Keratinocyte (primary cell): ENCODE measurements at regions not wholly inside any gene's neighbourhood (a gene's known extent, or its start where the extent isn't known, plus 50 kb on each side); places are given as distances from the start of the nearest gene placed in this dataset.

Source experiments
- DNase-seq: peaks from one replicate; pipeline ENCODE4 v3.0.0-alpha.2; 2011; ENCODE audit warnings: low read depth, missing footprints, low spot score
- FAIRE-seq: peaks from 2 replicates; lab custom pipeline; 2011; peaks lifted over from hg19 to GRCh38; lab: Jason Lieb, UNC
- H2AFZ ChIP-seq: 2 replicates; pipeline ENCODE4 v1.6.0; 2012; ENCODE audit warnings: low read length, control low read depth, inconsistent platforms; ENCODE audit not compliant: control insufficient read depth
- H3K27ac ChIP-seq: 2 replicates; pipeline ENCODE4 v1.5.1; 2011; ENCODE audit warnings: low read length; ENCODE audit not compliant: control insufficient read depth, insufficient read depth
- H3K27me3 ChIP-seq: 3 replicates; pipeline ENCODE4 v1.6.0; 2011; ENCODE audit warnings: low read length; ENCODE audit not compliant: control insufficient read depth, insufficient read depth; ENCODE audit errors: extremely low read depth
- H3K36me3 ChIP-seq, 2 experiments: 2 replicates in 1 of 2; 3 replicates in 1 of 2; pipeline ENCODE4 v1.5.1; 2011; ENCODE audit warnings: low read length in 2 of 2, mild to moderate bottlenecking in 1 of 2; ENCODE audit not compliant: control insufficient read depth in 2 of 2, insufficient read depth in 2 of 2; ENCODE audit errors: extremely low read depth in 1 of 2
- H3K4me1 ChIP-seq: 3 replicates; pipeline ENCODE4 v1.5.1; 2011; ENCODE audit warnings: low read length; ENCODE audit not compliant: control insufficient read depth, insufficient read depth; ENCODE audit errors: extremely low read depth
- H3K4me2 ChIP-seq: 3 replicates; pipeline ENCODE4 v1.6.0; 2011; ENCODE audit warnings: low read depth, low read length; ENCODE audit not compliant: control insufficient read depth, insufficient read depth; ENCODE audit errors: extremely low read depth
- H3K4me3 ChIP-seq, 3 experiments: fragments of 200-600 bp in 1 of 3; sonication (generic) in 1 of 3; 2 replicates in 2 of 3; 3 replicates in 1 of 3; pipeline ENCODE4 v1.5.1; 2011 to 2016; ENCODE audit warnings: low read length in 3 of 3, mild to moderate bottlenecking in 3 of 3, control low read depth in 2 of 3, inconsistent platforms in 1 of 3, low read depth in 1 of 3, mixed read lengths in 1 of 3, mixed run types in 1 of 3, moderate library complexity in 1 of 3; ENCODE audit not compliant: control insufficient read depth in 2 of 3, insufficient read depth in 2 of 3; ENCODE audit errors: extremely low read depth in 1 of 3
- H3K79me2 ChIP-seq: 2 replicates; pipeline ENCODE4 v1.6.0; 2012; ENCODE audit warnings: low read length; ENCODE audit not compliant: control insufficient read depth, insufficient read depth
- H3K9ac ChIP-seq: 3 replicates; pipeline ENCODE4 v1.6.0; 2011; ENCODE audit warnings: low read length; ENCODE audit not compliant: control insufficient read depth, insufficient read depth; ENCODE audit errors: extremely low read depth
- H3K9me1 ChIP-seq: 3 replicates; pipeline ENCODE4 v1.6.0; 2011; ENCODE audit warnings: low read length; ENCODE audit not compliant: control insufficient read depth, insufficient read depth; ENCODE audit errors: extremely low read depth
- H3K9me3 ChIP-seq: 2 replicates; pipeline ENCODE4 v1.5.1; 2012; ENCODE audit warnings: low read depth, low read length; ENCODE audit not compliant: control insufficient read depth
- H4K20me1 ChIP-seq: 3 replicates; pipeline ENCODE4 v1.6.0; 2011; ENCODE audit warnings: low read length; ENCODE audit not compliant: control insufficient read depth, insufficient read depth; ENCODE audit errors: extremely low read depth
- EZH2 ChIP-seq: IDR thresholded peaks from one replicate; pipeline ENCODE4 v1.6.1; 2012; ENCODE audit warnings: inconsistent platforms, mild to moderate bottlenecking, low read length, moderate library complexity
- dilution Hi-C: fragments of 300-500 bp; cut with MboI; formaldehyde crosslinking; loops from one replicate; pipeline ENCODE4 v1.7.0; 2020; ENCODE audit warnings: low sequenced_read_pairs; ENCODE audit not compliant: extremely low pct_ligation_motif_present
- TF ChIP-seq, protein P1 (sequence below), 3 experiments: IDR thresholded peaks in 1 of 3; conservative IDR thresholded peaks in 1 of 3; optimal IDR thresholded peaks in 1 of 3; 2 replicates in 2 of 3; 3 replicates in 1 of 3; pipeline versions ENCODE3 to v1.5.1; 2011; ENCODE audit warnings: low read length in 3 of 3, mild to moderate bottlenecking in 3 of 3, moderate library complexity in 2 of 3, control low read depth in 1 of 3, inconsistent platforms in 1 of 3; ENCODE audit not compliant: insufficient read depth in 2 of 3; ENCODE audit errors: extremely low read depth in 1 of 3

GRCh38 chr5:82707741-82708140 is 369.5 kb downstream of the TMEM167A start:
- Histone ChIP-seq H3K4me3 (no peak overlapping the region), H2AFZ (no peak overlapping the region), H3K9me1 (no peaks in the 10 kb centered on the region), H3K4me2 (no peak overlapping the region), H4K20me1 (no peaks in the 10 kb centered on the region), H3K4me1 (no peaks in the 10 kb centered on the region), H3K9ac (no peak overlapping the region), H3K36me3 (no peaks in the 10 kb centered on the region), H3K27me3 (no peaks in the 10 kb centered on the region), H3K9me3 (no peaks in the 10 kb centered on the region), H3K27ac (no peak overlapping the region), H3K79me2 (no peaks in the 10 kb centered on the region)
- FAIRE-seq (no peak), DNase-seq (no peak)
- dilution Hi-C loops: no loop called here
- TF ChIP-seq, protein P1, sequence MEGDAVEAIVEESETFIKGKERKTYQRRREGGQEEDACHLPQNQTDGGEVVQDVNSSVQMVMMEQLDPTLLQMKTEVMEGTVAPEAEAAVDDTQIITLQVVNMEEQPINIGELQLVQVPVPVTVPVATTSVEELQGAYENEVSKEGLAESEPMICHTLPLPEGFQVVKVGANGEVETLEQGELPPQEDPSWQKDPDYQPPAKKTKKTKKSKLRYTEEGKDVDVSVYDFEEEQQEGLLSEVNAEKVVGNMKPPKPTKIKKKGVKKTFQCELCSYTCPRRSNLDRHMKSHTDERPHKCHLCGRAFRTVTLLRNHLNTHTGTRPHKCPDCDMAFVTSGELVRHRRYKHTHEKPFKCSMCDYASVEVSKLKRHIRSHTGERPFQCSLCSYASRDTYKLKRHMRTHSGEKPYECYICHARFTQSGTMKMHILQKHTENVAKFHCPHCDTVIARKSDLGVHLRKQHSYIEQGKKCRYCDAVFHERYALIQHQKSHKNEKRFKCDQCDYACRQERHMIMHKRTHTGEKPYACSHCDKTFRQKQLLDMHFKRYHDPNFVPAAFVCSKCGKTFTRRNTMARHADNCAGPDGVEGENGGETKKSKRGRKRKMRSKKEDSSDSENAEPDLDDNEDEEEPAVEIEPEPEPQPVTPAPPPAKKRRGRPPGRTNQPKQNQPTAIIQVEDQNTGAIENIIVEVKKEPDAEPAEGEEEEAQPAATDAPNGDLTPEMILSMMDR (optimal IDR thresholded peaks at IDR 0.05 in 1 of 3, IDR thresholded peaks at IDR 0.05 in 1 of 3, conservative IDR thresholded peaks at IDR 0.05 in 1 of 3; ENCODE audit: extremely low read depth in 1 of 3, insufficient read depth in 2 of 3, low read length in 3 of 3): no peak
- no peak for TF ChIP-seq EZH2

GRCh38 chr5:82704381-82704780 is 372.8 kb downstream of the TMEM167A start:
- DNase-seq: no peak
- H3K9me1 ChIP-seq: no peaks in the 10 kb centered on the region
- no peak for TF ChIP-seq EZH2
- TF ChIP-seq, protein P1 (optimal IDR thresholded peaks at IDR 0.05 in 1 of 3, IDR thresholded peaks at IDR 0.05 in 1 of 3, conservative IDR thresholded peaks at IDR 0.05 in 1 of 3; ENCODE audit: extremely low read depth in 1 of 3, insufficient read depth in 2 of 3, low read length in 3 of 3): no peak
- H3K9me3 ChIP-seq: no peaks in the 10 kb centered on the region
- no peak overlapping the region for H3K4me3 ChIP-seq
- no peak overlapping the region for H3K9ac ChIP-seq
- H3K4me2 ChIP-seq: no peak overlapping the region
- no peaks in the 10 kb centered on the region for H3K27me3 ChIP-seq
- H3K4me1 ChIP-seq: no peaks in the 10 kb centered on the region
- H3K27ac ChIP-seq: no peak overlapping the region
- H3K36me3 ChIP-seq: no peaks in the 10 kb centered on the region
- H4K20me1 ChIP-seq: no peaks in the 10 kb centered on the region
- no peak overlapping the region for H2AFZ ChIP-seq
- FAIRE-seq: no peak
- dilution Hi-C loops: no loop called here
- no peaks in the 10 kb centered on the region for H3K79me2 ChIP-seq
